HG02885 (cell line): ENCODE measurements at regions not wholly inside any gene's neighbourhood (a gene's known extent, or its start where the extent isn't known, plus 50 kb on each side); places are given as distances from the start of the nearest gene placed in this dataset.

Source experiments
- ATAC-seq: cut with Tn5 transposase; IDR thresholded peaks from one replicate; pipeline ENCODE4 v1.9.1; 2021; ENCODE audit warnings: mild to moderate bottlenecking; ENCODE audit not compliant: unreplicated experiment, poor library complexity

- ATAC-seq: no peak
These were observed 90.3 kb downstream of the VEGFA start for GRCh38 chr6:43860285-43860684.

- no peak for ATAC-seq
These were observed 89.2 kb downstream of the VEGFA start for GRCh38 chr6:43859213-43859612.

GRCh38 chr6:43858161-43859153 lies 88.4 kb downstream of the VEGFA start:
- ATAC-seq: no peak

DNA sequence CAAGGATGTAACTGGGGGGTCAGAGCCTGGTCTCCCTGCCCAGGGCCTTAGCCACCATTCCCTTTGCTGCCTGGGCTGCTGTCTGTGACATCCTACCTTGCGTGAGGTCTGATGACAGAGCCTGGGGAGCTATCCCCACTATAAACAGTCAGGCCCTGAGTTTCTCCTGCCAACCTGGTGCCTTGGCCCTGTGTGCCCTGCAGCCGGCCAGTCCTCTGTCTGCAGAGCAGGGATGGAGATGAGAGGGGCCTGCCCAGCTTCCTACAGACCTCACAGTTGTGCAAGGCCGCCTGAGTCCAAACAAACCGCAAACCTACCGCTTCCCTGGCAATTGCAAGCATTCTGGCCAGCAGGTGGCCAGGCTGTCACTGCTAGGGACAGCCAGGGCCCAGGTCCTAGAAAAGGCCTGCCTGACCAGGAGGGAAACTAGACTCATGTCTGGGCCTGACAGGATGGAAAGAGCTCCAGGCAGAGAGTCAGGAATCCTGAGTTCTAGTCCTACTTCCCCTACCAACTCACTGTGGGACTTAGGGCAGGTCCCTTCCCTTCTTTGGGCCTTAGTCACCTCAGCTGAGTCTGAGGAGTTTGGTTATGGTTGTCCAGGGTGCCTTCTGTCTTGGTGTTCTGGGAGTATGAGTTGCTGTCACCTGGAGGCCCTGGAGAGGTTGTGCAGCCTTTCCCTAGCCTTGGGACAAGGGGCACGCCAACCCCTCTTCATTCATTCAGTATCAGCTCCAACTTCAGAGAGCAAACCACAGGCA lies 86.2 kb downstream of the VEGFA start:
- ATAC-seq: no peak

DNA sequence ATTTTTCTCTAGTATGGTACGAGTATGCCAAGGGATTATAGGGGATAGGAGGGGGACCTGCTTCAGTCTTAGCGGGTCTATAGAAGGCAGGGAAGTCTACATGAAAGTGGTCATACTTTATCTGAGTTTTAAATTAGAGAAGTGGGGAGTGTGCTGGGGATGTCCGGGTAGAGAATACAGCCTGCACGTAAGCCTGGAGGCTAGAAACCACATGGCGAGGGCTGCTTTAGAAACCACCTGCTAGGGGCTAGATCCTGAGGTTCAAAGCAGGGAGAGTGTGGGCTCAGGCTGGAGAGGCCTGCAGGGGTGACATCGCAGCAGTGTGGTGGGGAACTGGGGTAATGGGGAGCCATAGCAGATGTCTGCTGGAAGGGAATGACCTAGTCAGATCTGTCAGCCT lies 85.2 kb downstream of the VEGFA start:
- no peak for ATAC-seq

DNA sequence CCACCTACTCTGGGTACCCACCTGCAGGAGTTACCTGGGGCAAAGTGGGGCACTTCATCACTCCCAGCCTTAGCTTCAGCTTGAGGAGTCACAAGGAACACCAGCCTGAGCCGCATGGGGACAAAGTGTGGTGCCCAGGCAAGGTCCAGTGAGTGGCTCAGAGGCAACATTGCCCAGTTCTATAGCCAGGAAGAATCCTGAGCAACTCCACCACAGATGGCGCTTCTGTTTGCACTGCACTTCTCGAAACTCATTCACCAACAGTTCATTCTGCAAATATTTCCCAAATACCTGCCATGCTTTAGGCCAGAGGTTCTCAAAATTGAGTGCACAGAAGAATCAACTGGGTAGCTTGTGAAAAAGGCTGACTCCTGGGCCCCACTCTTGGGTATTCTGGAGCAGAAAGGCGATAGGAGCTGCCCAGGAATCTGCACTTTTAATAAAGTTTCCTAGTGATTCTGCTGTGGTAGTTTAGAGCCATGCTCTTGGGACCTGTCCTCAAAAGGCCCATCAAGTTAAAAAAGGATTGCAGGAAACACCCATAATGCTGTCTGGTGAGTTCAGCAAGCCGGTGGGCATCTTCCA lies 83.1 kb downstream of the VEGFA start:
- ATAC-seq: no peak

- no peak for ATAC-seq
These were observed 82.4 kb downstream of the VEGFA start for GRCh38 chr6:43852350-43852864.

- ATAC-seq: no peak
These were observed 81.3 kb downstream of the VEGFA start for GRCh38 chr6:43851204-43851865.

- ATAC-seq: no peak
These were observed 80.5 kb downstream of the VEGFA start for GRCh38 chr6:43850314-43851203.

GRCh38 chr6:43849844-43850243 lies 79.8 kb downstream of the VEGFA start:
- ATAC-seq: no peak

DNA sequence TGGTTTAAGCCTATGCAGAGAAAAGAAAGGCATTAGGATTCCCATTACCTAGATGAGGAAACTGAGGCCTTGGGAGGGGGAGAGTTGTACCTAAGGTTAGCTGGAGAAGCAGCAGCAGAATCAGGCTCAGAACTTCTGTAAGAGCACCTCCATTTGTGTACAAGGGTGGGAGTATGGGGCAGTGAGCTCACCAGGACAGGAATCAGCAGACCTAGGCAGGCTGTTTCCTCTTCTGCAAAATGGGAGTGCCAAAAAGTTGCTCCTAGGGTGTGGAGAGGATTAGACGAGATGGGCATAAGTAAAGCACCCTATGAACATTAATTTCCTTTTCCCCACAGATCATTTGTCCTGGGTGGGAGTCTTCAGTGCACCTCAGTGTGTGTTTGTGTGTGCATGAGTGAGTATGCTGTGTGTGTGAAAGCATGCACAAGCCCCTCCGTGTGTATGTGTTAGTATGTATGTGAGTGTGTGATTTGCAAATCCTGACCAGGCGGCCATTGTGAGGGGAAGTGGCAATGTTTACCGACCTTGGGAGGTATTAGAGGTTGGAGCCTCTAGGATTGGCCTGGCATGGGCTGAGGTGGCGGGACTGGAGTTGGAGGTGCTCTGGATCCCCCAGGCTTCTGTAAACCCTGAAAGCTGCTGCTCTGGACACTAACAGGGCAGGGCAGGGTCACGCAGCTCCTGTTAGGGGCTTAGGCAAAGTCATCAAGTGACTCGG lies 78.8 kb downstream of the VEGFA start:
- ATAC-seq: no peak

DNA sequence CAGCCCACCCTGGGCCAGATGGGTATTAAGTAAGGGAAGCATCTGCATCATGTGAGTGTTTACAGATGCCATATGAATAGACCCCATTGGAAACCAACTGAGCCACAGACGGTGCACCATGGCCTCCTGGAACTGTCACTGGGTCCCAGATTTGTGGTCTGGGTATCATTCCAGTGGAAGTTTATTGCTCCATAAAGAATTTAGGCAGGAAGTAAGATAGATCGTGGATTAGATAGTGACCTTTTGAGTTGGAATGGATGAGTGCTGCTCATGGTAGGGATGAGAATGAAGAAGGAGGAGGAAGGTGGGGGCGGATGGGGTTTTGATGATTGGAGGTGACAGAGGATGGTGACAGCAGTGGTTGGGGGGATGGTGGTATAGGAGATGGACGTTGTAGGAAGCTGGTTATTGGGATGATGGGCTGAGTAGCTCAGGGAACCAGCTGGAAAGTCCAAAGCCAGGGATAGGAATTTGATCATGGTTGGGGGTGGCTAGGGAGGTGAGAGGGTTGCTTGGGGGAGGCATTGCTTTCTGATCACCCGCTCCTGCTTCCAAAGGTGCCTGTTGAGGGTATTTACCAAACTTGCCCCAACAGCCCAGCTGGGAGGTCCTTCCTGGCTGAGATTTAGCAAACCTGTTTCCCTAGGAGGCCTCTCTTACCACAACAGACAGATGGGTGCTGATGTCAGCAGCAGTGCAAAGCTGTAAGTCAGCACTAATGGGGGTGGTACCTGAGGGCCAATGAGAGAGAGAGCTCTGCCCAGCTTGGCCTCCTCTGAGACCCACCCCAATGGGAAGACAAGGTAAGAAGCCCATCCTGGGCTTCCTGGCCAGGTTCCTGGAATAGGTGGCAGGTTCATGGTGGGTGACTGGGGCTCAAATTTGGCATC lies 78.0 kb downstream of the VEGFA start:
- ATAC-seq: no peak

- ATAC-seq: no peak
These were observed 76.5 kb downstream of the VEGFA start for GRCh38 chr6:43846556-43846955.

DNA sequence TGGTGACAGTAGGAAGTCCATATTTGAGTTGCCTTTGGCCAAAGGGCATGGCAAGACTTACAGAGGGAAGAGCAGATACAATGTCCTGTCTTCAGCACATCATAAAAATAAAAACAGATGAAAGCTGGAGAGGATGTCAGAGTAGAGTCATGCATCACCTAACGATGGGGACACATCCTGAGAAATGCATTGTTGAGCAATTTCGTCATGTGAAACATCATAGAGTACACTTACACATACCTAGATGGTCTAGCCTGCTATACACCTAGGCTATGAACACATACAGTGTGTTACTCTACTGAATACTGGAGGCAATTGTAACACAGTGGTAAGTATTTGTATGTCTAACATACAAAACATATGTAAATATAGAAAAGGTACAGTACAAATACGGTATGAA lies 75.6 kb downstream of the VEGFA start:
- no peak for ATAC-seq

DNA sequence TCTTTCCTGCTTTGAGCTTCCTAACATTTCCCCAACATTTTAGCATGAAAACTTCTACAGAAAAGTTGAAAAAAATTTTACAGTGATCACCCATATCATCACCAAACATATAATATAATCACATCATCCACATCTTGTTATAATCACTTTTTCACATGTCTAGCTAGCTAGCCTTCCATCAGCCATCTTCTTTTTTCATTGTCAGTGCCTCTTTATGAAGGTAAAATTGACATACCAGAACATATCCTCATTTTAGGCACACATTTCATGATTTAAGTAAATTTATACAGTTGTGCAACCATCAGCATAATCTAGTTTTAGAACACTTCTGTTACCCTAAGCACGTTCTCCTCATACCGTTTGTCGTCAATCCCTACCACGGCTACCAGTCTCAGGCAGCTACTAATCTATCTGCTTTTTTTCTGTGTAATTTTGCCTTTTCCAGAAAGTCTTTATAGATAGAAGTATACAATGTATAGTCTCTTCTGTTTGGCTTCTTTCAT lies 73.7 kb downstream of the VEGFA start:
- no peak for ATAC-seq

DNA sequence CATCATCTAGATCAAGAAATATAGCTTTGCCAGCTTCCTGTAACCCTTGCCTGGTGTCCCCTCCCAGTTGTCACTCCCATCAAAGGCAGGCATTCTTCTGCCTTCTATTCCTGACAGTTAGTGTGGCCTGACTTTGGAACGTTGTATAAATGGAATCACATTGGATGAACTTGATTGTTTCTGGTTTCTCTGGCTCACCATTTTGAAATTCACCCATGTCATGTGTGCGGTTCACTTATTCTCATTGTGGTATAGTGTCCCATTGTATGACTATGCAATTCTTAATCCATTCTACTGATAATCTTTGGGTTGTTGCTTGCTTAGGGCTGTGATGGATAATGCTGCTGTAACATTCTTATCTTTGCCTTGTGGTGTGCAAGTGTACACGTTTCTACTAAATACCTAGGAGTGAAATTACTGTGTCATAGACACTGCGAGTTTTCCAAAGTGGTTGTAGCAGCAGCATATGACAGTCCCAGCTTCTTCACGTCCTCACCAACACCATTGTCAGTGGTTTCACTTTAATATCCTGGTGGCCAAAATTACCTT lies 73.2 kb downstream of the VEGFA start:
- ATAC-seq: no peak

DNA sequence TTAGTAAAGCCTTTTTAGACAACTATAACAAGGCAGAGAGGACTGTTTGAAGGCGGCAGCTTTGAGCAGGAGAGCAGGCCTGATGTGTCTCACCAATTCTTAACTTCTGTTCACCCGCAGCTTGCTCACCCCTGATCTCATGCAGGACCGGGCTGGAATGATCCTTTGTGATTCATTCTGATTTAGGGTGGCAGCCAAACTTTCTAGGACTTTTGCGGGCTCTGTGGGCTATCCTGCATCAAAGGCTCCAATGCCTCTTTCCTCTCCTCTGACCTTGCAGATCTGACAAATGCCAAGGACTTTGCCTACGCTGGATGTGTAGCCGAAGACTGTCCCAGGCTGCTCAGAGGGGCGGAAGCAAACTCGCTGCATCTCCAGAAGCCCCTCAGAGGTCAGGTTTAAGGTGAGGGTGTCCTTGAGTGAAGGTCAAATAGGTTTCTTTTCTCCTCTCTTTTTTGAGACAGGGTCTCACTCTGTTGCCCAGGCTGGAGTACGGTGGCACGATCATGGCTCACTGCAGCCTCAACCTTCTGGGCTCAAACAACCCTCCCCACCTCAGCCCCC lies 72.3 kb downstream of the VEGFA start:
- no peak for ATAC-seq
